ENCODE measurements at regions not wholly inside any gene's neighbourhood (a gene's known extent, or its start where the extent isn't known, plus 50 kb on each side); places are given as distances from the start of the nearest gene placed in this dataset.

DNA sequence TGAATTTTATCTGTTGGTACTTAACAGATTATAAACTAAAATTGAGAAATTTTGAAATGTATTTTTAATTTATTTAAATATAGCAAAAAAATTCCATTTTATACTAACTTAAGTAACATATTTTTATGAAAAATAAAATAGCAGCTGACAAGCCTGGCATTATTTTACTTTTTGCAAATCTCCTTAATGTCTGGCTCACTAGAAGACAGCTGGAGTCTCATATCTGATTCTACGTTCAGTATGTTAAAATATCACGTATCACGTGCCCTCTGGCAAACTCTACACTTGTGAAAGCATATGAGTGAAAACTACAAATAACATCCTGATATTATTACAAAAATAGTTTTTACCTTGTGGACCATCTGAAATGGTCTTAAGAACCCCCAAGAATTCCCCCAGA is 513.2 kb upstream of the NBEA start:
- TF ChIP-seq CTCF (IDR thresholded peaks at IDR 0.05) (no peak), POLR2A (IDR thresholded peaks at IDR 0.05) (no peak)
